ENCODE measurements at regions not wholly inside any gene's neighbourhood (a gene's known extent, or its start where the extent isn't known, plus 50 kb on each side); places are given as distances from the start of the nearest gene placed in this dataset.

DNA sequence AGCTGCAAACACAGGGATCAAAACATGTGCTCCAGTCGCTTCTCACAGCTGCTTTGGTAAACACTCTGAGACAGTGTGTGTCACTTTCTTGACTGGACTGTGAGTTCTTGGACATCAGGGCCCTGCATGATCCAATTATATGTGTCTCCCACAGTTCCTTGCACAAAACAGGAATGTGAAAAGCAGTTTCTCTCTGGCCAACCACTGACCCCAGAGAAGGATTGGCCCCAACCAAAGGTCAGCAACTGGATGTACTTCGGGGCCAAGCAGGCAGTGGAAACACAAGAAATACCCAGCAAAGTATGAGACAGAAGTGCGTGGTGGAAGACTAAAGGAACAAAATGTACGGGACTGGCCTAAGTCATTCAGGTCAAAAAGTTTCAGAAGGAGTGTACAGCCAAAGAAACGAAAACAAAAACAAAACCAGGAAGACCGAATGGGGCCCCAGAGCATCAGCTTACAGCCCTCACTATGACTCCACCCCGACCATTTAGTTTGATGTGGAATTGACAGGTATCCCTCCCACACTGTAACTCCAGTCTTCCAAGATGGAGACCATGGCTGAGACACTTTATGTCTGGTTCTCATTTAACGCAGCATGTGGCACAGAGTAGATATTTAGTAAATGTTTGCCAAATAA is 76.7 kb upstream of the LPP start:
- DNase-seq: no peak

DNA sequence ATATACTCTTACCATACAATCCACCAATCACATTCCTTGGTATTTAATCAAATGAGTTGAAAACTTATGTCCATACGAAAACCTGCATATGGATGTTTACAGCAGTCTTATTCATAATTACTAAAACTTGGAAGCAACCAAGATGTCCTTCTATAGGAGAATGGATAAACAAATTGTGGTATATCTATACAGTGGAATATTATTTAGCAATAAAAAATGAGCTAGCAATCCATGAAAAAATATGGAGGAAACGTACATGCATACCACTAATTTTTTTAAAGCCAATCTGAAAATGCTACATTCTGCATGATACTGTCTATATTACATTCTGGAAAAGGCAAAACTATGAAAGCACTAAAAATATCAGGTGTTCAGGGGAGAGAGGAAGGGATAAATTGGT is 73.9 kb upstream of the LPP start:
- DNase-seq: no peak

DNA sequence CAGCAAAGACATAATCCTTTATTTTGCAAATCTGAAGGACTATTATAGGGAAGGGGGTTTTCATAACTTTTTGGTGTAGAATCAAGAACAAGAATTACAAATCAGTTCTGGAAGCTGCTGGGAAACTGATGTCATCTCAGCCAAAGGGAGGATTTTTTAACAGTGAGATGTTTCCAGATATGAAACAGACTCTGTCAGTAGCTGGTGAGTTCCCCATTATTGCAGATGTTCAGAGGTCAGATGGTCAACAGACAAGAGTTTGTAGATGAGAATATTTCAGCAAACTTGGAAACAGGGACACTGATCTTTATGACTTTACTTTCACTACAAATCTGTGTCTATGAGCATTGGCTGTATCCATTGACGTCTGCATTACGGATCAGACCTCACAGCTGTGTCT is 71.9 kb upstream of the LPP start:
- DNase-seq: no peak

DNA sequence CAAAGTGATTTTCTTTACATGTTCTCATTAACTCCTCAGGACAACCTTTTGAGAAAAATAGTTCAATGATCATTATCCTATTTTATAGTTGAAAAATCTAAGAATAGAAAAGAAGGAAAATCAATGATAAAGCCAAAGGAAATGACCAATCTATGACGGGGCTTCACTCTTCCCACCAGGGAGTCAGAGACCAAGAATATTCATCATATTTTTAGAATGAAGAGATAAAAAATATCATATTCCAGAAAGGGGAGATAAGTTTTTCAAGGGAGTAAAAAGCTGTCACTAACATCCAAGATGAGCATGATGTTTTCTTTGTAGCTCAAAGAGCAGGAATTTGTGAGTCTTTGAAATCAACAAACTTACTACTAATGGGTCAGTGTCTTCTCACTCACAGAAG is 71.5 kb upstream of the LPP start:
- DNase-seq: no peak

DNA sequence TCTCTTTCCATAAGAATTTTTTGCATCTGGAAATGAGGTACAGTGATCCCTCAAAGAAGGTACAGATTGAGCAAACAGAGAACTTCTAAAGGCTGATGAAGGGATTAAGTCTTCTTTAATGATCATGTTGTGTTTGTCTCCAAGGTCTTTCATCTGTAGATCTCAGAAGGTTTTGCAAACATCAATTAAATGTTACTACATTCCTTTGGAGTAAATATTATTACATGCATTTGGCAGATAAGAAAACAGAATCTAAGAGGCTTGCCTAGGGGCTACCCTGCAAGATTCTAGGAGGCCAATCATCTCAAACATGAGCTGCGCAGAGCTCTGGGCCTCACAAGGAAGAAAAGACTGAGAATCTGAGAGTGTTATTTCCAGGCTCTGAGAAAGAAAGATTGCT is 70.9 kb upstream of the LPP start:
- DNase-seq: no peak

DNA sequence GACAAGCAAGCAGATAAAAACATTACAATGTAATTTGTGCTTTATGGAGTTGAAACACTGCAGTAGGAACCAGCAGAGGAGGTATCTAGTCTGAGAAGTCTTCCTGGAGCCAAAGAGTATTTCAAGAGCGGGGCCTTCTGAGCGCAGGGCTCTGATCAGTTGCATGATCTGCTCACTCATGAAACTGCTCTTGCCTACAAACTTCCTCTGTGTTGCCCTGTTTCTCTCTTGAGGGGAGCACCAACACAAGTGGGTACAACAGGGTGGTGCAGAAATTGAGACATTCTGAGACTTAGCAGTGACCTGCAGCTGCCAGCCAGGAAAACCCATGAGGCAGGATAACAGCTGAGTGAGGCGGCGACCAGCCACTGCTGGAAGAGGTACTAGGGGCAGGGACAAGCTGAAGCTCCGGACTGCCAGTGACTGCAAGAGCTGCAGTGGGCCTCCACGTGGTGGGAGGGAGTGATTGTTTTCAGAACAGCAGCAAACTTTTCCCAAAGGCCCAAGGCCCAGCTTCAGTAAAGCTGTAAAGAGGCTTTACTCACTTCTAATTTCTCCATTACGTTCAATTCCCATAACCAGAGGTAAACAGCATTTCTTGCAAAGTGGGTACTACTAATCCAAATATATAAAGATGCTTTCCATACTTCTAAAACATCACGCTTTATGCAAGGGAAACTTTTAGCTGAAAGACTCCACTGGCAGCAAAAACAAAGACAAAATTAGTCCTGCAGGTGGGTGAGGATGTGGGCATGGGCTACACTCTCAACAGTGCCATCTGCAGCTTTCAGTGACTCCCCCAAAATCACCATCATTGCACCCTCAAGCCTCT is 69.0 kb upstream of the LPP start:
- no peak for DNase-seq

DNA sequence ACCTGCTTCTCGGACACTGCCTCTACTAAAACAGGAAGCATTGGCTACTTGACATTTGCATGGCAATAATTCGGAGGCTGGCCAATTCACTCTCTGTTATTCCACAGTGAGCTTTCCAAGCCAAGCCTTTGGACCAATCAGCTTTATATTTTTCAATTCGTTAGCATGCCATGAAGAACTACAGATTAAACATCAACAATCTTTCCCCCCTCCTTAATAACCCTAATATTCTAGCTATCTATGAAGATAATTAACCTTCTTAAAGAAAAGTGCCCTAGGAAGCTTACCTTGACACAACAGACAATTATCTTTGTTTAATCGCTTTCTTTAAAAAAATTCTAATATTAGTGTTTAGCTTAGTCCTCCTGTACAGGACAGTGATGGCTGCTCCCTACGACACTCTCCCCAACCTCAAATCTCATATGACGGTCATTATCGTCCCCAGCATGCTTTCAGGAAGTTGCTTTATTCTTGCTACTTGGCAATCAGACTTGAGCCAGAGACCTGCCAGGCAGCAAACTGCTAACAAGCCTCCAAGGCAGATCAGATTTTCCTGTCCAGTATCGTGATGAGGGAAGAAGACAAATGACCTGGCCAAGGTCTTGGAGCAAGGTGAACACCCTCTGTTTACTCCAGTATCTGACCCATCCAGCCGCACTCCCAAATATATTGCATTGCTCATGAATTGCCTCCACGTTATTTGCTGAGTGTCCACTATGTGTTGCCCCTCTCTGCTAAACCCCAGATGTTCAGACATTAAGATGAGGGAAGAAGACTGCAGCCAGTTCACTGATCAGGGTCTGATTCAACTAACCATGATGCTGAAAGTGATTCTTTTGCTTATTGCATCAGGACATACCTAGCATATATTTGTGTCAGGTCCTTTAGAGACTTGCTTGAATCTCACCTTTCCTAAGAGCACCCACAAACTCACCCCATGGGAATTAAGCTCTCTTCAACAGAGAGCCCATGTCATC is 68.1 kb upstream of the LPP start:
- DNase-seq: no peak

DNA sequence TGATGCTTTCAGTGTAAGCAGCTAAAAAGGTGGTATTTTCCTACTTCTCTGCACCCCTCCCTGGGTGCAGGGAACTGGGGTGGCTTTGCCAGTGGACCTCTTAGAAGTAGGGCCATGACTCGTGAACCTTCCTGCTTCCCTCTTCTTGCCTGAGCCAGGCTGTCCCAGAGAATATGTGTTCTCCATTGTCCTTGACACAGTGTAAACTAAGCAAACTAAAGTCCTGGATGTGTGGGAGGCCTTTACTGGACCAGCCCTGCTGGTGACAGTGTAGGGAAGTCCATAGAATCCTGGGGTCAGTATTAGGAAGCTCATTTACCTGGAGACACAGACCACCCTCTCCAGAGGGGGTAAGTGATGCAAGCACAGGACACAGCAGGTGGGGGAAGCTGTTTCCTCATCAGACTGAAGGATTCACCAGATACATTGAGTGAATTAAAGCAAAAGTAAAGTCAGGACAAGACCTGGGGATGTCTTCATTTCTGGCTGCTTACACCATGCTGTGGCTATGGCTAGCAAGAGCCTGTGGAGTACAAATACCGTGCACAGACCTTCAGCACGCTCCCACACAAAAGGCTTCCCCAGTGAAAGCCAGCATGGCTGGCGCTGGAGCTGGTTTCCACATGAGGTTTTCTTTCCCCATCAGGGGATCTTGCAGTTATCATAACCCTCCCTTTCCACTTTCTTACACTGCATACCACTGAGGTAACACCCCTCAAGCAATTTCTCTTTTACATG is 64.8 kb upstream of the LPP start:
- DNase-seq: no peak

DNA sequence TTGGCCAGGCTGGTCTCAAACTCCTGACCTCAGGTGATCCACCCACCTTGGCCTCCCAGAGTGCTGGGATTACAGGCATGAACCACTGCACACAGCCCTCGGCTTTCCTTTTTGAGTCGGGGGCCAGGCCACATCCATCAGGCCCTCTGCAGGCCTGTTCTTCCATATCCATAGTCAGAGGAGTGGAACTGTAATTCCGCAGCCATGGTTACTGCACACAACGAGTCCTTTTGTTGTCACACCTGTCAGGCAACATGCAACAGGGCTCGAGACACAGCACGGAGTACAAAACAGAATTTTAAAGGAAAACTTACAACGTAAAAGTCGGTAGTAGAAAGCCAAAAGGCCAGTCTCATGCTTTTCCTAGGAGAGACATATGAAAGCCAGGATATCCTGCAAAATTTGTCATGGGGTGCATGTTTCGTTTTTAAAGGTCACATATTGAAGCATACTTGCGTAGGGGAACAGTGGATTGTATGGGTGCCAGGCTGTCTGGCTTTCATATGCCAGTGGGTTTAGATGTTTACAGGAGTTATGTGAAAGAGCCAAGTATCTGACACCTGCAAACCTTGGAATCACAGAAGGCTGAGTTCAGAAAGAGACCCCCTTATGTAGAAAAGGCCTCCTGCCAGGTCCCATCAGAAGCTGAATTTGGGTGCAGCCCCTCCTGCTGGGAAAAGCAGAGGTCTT is 63.2 kb upstream of the LPP start:
- DNase-seq: no peak

DNA sequence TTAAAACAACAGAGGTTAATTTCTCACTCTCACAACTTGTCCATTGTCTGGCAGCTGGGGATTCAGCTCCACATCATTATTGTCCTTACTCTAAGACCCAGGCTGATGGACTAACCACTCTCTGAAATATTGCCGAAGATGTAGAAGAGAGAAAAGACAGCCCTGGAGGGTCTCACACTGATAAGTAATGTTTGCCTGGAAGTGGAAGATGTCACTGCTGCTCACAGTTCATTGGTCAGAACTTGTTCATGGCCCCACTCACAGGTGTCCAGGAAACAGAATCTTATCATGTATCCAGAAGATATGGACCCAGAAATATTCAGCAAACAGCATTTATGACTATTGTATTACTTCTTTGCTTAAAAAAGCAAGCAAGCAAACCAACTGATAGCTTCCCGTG is 62.2 kb upstream of the LPP start:
- DNase-seq: no peak

DNA sequence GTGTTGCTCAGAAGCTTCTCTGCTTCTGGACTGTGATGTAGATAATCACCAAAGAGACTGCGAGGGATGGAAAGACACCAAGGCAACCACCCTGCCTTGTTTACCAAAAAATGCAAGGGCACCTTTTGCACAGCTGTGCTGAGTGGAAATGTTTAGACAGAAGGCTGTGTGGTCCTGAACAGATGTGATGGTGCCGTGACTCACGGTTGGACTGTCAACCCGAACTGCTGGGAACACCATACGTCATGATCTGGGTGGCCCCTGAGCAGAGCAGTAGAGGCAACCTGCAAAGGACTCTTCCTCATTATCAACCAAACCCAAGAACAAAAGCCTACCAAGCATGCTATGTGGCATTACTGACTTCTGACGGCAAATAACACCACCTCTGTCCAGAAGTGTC is 61.3 kb upstream of the LPP start:
- no peak for DNase-seq

DNA sequence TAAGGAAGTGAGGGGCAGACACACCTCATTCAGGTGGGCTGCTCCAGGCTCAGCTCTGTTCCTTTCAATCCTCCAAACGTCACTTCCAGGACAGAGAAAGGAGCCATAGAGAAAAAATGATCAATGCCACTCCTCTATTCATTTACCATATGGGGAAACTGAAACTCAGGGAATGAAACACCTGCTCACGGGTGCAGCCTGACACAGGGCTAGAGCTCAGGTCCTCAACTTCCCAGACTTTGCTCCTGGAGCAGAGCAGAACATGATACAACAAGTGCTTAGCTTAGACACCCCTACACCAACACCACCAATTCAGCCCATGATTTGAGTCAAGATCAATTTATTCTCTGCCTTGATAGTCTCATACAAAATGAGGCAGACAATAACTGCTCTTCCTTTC is 58.5 kb upstream of the LPP start:
- no peak for DNase-seq

DNA sequence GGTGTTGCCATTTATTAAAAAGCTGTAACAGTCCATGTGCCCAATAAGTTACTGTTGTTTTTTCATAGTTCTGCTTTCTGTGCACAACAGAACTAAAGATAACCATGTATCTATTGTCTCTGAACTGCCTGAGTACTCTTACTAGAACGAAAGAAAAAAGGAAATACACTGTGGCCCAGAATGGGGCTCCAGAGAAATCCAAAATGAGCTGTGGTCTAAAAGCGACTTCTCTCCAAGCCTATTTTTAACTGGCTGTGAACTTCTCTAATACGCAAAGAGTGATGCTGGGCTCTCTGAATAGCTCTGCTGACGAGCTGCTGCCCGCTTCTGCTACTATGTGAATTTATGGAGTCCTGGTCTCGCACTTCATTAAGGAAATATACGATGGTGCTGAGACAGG is 56.2 kb upstream of the LPP start:
- DNase-seq: no peak

DNA sequence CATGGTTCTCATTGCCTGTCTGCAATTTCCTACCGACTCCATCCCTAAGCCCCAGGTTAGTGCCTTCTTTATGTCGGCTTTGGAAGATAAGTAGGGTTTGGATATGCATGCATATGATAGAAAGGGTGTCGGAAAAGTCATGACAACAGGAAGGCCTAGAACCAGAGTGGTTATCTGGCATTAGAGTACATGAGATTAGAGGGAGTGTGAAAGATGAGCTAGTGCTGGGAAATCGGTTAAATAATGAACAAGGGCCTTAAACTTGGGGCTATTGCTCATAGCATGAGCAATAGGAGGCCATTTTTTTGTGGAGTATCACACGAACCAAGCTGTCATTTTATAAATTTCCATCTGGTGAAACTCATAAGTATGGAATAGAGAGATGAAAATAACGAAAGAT is 54.0 kb upstream of the LPP start:
- no peak for DNase-seq

DNA sequence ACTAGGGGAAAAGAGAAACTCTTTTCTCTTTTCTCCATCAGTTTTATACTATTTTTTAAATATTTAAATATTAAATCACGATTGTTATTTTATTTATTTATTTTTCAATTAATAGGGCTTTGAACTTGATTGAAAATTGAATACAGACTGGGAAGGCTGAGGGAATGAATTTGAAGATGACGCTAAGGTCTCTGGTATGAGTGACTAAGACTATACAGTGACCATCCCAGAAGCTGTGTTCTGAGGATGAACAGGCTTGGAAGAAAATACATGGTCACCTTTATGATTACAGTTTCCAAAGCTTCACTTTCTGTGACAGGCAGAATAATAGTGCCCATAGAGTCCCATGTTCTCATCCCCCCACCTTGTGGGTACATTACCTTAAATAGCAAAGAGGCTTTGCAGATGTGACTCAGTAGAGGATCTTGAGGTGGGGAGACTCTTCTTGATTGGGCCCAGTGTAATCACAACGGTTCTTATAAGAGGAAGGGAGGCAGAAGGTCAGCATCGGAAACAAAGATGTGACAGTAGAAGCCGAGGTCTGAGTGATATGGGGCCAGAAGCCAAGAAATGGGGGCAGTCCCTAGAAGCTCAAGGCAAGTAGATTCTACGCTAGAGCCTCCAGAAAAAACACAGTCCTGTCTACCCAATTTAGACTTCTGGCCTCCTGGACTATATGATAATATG is 51.0 kb upstream of the LPP start:
- no peak for DNase-seq

DNA sequence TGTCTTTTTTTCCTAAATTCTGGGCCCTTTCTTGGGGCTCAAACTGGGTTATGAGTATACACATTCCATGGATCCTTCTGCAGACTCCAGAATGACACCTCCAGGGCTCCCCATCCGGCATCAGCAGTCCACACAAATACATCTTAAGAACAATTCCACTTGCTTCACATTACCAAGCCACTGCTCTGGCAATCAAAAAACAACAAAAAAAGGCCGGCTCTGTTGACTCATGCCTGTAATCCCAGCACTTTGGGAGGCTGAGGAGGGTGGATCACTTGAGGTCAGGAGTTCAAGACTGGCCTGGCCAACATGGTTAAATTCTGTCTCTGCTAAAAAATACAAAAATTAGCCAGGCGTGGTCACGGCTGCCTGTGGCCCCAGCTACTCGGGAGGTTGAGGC is 49.9 kb upstream of the LPP start:
- no peak for DNase-seq
